ENCODE measurements at regions not wholly inside any gene's neighbourhood (a gene's known extent, or its start where the extent isn't known, plus 50 kb on each side); places are given as distances from the start of the nearest gene placed in this dataset.
"Not testable (repeated sequence)": the region's sequence is repeated elsewhere in the genome, so short reads cannot be mapped to it uniquely, and the experiment has no call there.

- not testable (repeated sequence) for DNase-seq (ENCODE audit: low spot score)
Observed at GRCh38 chr5:20865892-20866291, 877.9 kb upstream of the CDH18 start.

- DNase-seq (ENCODE audit: low spot score) = no peak
Observed at GRCh38 chr5:20833081-20833627, 845.2 kb upstream of the CDH18 start.

- DNase-seq (ENCODE audit: low spot score) = peak; percentile 70
Observed at GRCh38 chr5:20832204-20833080, 844.4 kb upstream of the CDH18 start.

GRCh38 chr5:20825951-20826350 lies 838.0 kb upstream of the CDH18 start:
- DNase-seq (ENCODE audit: low spot score) = not testable (repeated sequence)

GRCh38 chr5:20797216-20797615 lies 809.2 kb upstream of the CDH18 start:
- DNase-seq (ENCODE audit: low spot score) = not testable (repeated sequence)

GRCh38 chr5:20784755-20785154 lies 796.8 kb upstream of the CDH18 start:
- not testable (repeated sequence) for DNase-seq (ENCODE audit: low spot score)

- not testable (repeated sequence) for DNase-seq (ENCODE audit: low spot score)
Observed at GRCh38 chr5:20783484-20783883, 795.5 kb upstream of the CDH18 start.

GRCh38 chr5:20771338-20771737 lies 783.3 kb upstream of the CDH18 start:
- DNase-seq (ENCODE audit: low spot score) = not testable (repeated sequence)

- DNase-seq (ENCODE audit: low spot score) = not testable (repeated sequence)
Observed at GRCh38 chr5:20765074-20765473, 777.1 kb upstream of the CDH18 start.

- not testable (repeated sequence) for DNase-seq (ENCODE audit: low spot score)
Observed at GRCh38 chr5:20759459-20759858, 771.5 kb upstream of the CDH18 start.

GRCh38 chr5:20752179-20752578 lies 764.2 kb upstream of the CDH18 start:
- not testable (repeated sequence) for DNase-seq (ENCODE audit: low spot score)

GRCh38 chr5:20735715-20736114 lies 747.7 kb upstream of the CDH18 start:
- DNase-seq (ENCODE audit: low spot score) = not testable (repeated sequence)

- DNase-seq (ENCODE audit: low spot score) = not testable (repeated sequence)
Observed at GRCh38 chr5:20732223-20732622, 744.2 kb upstream of the CDH18 start.

- not testable (repeated sequence) for DNase-seq (ENCODE audit: low spot score)
Observed at GRCh38 chr5:20721286-20721685, 733.3 kb upstream of the CDH18 start.

GRCh38 chr5:20711520-20712155 lies 723.6 kb upstream of the CDH18 start:
- not testable (repeated sequence) for DNase-seq (ENCODE audit: low spot score)

- DNase-seq (ENCODE audit: low spot score) = not testable (repeated sequence)
Observed at GRCh38 chr5:20707634-20708033, 719.6 kb upstream of the CDH18 start.

- no peak for DNase-seq (ENCODE audit: low spot score)
Observed at GRCh38 chr5:20694121-20694520, 706.1 kb upstream of the CDH18 start.

- no peak for DNase-seq (ENCODE audit: low spot score)
Observed at GRCh38 chr5:20692913-20693312, 704.9 kb upstream of the CDH18 start.

- DNase-seq (ENCODE audit: low spot score) = peak; percentile 28
Observed at GRCh38 chr5:20683241-20683940, 695.4 kb upstream of the CDH18 start.

- DNase-seq (ENCODE audit: low spot score) = no peak
Observed at GRCh38 chr5:20680718-20681302, 692.8 kb upstream of the CDH18 start.

GRCh38 chr5:20678814-20679298 lies 690.9 kb upstream of the CDH18 start:
- peak; percentile 31 for DNase-seq (ENCODE audit: low spot score)
